ENCODE measurements at regions not wholly inside any gene's neighbourhood (a gene's known extent, or its start where the extent isn't known, plus 50 kb on each side); places are given as distances from the start of the nearest gene placed in this dataset.

DNA sequence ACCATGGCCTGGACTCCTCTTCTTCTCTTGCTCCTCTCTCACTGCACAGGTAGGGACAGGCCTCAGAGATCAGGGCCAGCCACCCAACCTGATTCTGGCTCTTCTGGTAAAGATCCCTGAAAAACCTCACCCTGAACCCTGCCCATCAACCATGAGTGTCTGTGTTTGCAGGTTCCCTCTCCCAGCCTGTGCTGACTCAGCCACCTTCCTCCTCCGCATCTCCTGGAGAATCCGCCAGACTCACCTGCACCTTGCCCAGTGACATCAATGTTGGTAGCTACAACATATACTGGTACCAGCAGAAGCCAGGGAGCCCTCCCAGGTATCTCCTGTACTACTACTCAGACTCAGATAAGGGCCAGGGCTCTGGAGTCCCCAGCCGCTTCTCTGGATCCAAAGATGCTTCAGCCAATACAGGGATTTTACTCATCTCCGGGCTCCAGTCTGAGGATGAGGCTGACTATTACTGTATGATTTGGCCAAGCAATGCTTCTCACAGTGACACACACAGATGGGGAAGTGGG is 80.9 kb downstream of the ZNF280B start:
- Histone ChIP-seq H3K4me3 (no peak overlapping the region), H3K27ac (no peak overlapping the region), H3K4me1 (ENCODE audit: insufficient read depth) (peaks cover 28% of the 10 kb centered on the region), H3K27me3 (no peaks in the 10 kb centered on the region), H3K36me3 (no peaks in the 10 kb centered on the region), H3K9me3 (no peaks in the 10 kb centered on the region)
- WGBS, 3 donors: 83 to 99% (median 94%) methylated on average over 4 of the region's 4 CpGs
- DNase-seq: no peak
- TF ChIP-seq POLR2A (IDR thresholded peaks at IDR 0.05): no peak
- intact Hi-C loops (cut with DNase I): no loop called here

DNA sequence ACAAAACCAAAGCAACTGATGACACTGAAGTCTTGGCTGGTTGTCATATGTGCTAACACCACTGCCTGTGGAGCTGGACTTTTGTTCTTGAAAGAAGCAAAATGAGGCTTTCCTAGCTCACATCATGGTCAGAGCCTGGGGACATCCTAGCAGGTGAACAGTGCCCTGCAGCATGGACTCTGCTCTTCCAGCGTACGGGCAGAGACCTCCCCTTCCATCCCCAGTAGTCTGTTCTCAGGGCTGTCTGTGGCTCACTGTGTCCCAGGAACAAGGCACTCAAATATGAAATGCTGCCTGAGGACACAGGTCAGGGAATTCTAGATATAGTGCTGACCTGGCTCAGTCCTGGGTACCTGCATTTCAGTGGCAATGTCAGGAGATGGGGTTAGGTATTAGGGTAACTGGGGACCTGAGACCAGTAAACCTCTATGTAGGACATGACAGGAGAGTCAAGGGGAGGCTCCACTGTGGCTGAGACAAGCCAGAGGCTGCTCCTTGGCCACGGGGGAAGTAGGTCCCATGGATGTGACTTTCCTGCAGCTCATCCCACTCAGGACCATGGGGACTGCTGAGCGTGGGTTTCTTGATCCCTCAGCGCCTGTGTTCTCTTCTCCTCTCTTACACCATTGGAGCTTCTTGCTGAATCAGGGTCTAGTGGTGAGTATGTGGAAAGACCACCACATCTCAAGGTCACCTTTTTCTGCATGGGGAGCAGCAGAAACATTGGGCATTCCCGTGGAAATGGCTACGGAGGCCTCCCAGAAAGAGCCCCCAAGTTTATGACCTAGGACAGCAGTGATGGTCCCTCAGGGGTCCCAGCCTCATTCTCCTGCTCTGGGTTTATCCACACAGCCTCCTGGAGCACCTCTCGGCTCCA is 80.1 kb downstream of the ZNF280B start:
- intact Hi-C loops (cut with DNase I): no loop called here
- Histone ChIP-seq H3K4me3 (no peak overlapping the region), H3K36me3 (no peaks in the 10 kb centered on the region), H3K9me3 (no peaks in the 10 kb centered on the region), H3K4me1 (ENCODE audit: insufficient read depth) (peaks cover 25% of the 10 kb centered on the region), H3K27ac (no peak overlapping the region), H3K27me3 (no peaks in the 10 kb centered on the region)
- DNase-seq: no peak
- WGBS, 3 donors: 84 to 90% (median 89%) methylated on average over 8 of the region's 8 CpGs
- TF ChIP-seq EP300 (IDR thresholded peaks at IDR 0.05) (no peak), POLR2A (IDR thresholded peaks at IDR 0.05) (no peak)
- TF ChIP-seq, protein P1, sequence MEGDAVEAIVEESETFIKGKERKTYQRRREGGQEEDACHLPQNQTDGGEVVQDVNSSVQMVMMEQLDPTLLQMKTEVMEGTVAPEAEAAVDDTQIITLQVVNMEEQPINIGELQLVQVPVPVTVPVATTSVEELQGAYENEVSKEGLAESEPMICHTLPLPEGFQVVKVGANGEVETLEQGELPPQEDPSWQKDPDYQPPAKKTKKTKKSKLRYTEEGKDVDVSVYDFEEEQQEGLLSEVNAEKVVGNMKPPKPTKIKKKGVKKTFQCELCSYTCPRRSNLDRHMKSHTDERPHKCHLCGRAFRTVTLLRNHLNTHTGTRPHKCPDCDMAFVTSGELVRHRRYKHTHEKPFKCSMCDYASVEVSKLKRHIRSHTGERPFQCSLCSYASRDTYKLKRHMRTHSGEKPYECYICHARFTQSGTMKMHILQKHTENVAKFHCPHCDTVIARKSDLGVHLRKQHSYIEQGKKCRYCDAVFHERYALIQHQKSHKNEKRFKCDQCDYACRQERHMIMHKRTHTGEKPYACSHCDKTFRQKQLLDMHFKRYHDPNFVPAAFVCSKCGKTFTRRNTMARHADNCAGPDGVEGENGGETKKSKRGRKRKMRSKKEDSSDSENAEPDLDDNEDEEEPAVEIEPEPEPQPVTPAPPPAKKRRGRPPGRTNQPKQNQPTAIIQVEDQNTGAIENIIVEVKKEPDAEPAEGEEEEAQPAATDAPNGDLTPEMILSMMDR (IDR thresholded peaks at IDR 0.05): no peak

DNA sequence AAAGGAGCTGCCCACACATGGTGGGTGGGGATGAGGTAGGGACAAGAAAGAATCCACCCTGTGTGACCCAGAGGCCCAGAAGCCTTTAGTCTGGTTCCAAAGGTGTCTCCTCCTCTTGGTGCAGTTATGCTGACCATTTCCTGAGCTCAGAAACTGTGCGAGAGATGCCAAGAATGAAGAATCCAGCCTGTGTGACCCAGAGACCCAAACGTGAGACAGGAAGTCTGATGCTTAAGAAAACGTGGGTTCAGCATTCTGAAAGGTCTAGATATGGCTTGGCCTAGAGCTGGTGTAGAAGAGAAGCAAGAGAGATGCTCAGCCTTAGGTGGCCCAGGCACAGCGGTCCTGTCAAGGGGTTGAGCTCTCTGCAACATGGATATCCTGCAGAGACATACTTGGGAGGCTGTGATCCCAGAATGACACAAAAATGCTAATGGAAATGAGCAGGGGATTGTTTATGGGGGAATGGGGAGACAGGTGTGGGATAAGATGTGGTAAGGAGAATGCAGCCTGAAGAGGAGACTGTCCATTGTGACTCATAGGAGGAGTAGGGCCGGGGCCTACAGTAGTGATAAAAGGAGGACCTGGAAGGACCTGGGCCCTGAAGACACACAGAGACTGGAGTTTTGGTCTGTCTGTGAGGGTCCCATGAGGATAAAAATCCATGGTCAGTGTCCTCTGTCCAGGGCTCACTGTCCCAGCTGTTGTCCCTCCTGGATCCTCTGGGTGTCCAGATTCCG is 79.0 kb downstream of the ZNF280B start:
- Histone ChIP-seq H3K27ac (no peak overlapping the region), H3K4me1 (ENCODE audit: insufficient read depth) (peaks cover 21% of the 10 kb centered on the region), H3K27me3 (no peaks in the 10 kb centered on the region), H3K9me3 (no peaks in the 10 kb centered on the region), H3K4me3 (no peak overlapping the region), H3K36me3 (no peaks in the 10 kb centered on the region)
- WGBS, 3 donors: 48 to 58% (median 55%) methylated on average over 6 of the region's 6 CpGs
- TF ChIP-seq, protein P1 (IDR thresholded peaks at IDR 0.05): no peak
- TF ChIP-seq POLR2A (IDR thresholded peaks at IDR 0.05): no peak
- no peak for TF ChIP-seq EP300 (IDR thresholded peaks at IDR 0.05)
- intact Hi-C loops (cut with DNase I): no loop called here
- DNase-seq: no peak

DNA sequence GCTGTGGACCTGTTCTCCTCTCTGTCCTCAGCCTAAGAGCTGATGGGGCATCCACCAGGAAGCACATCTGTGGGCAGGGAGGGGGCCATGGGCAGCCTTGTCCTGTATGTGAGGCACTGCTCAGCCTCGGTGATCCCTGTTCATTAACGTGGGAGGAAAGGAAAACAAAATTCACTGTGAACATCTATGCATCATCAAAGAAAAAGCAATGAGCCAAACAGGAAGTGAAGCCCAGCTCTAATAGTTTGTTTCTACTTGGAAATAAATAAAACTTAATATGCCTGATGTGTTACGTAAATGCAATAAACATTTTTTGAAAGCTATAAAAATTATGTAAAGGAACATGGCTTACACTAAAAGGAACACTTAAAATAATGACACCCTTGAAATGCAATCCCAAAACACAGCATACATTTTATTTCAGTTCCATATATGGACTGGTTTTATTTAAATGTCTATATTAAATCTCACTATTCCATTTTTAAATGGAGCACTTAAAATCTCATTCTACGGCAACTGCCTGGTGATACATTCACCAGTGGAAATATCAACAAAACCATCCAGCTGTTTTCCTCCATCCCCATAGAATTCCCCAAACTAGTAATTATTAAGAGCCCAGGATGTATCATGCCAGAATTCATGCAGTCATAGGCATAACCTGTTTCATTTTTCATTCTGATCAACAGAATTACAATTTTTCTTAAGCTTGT is 78.3 kb downstream of the ZNF280B start:
- H3K4me1 ChIP-seq (ENCODE audit: insufficient read depth): peaks cover 16% of the 10 kb centered on the region
- WGBS, 3 donors: 29 to 44% (median 31%) methylated on average over 4 of the region's 4 CpGs
- H3K27me3 ChIP-seq: no peaks in the 10 kb centered on the region
- no peak for DNase-seq
- TF ChIP-seq, protein P1 (IDR thresholded peaks at IDR 0.05): no peak
- no peak for TF ChIP-seq POLR2A (IDR thresholded peaks at IDR 0.05)
- TF ChIP-seq EP300 (IDR thresholded peaks at IDR 0.05): no peak
- no peaks in the 10 kb centered on the region for H3K9me3 ChIP-seq
- H3K36me3 ChIP-seq: no peaks in the 10 kb centered on the region
- intact Hi-C loops (cut with DNase I): no loop called here
- no peak overlapping the region for H3K4me3 ChIP-seq
- H3K27ac ChIP-seq: no peak overlapping the region

Measured in ovary (tissue), 7 donors.